OCI-LY1 (cell line): ENCODE measurements at regions not wholly inside any gene's neighbourhood (a gene's known extent, or its start where the extent isn't known, plus 50 kb on each side); places are given as distances from the start of the nearest gene placed in this dataset.

Source experiments
- H2AFZ ChIP-seq: fragments of 200-600 bp; sonication (generic), shearing (Covaris generic); 2 replicates; pipeline ENCODE4 v1.6.0; 2014; ENCODE audit warnings: antibody characterized with exemption, mild to moderate bottlenecking, low read length
- H3F3A ChIP-seq: fragments of 200-600 bp; sonication (generic), shearing (Covaris generic); 2 replicates; pipeline ENCODE4 v1.6.0; 2014; ENCODE audit warnings: mild to moderate bottlenecking, antibody characterized with exemption, low read length, moderate library complexity; ENCODE audit not compliant: insufficient read depth
- H3K27ac ChIP-seq: fragments of 200-600 bp; sonication (generic); 2 replicates; pipeline ENCODE4 v1.5.1; 2014; ENCODE audit warnings: low read length, mixed run types, mild to moderate bottlenecking, low read depth; ENCODE audit not compliant: poor library complexity, severe bottlenecking
- H3K27me3 ChIP-seq: fragments of 200-600 bp; sonication (generic); 2 replicates; pipeline ENCODE4 v1.6.0; 2014; ENCODE audit warnings: antibody characterized with exemption, mild to moderate bottlenecking, low read length, moderate library complexity; ENCODE audit not compliant: insufficient read depth
- H3K36me3 ChIP-seq: fragments of 200-600 bp; sonication (generic); 2 replicates; pipeline ENCODE4 v1.6.1; 2014; ENCODE audit warnings: mild to moderate bottlenecking, antibody characterized with exemption, low read length, moderate library complexity, mixed read lengths; ENCODE audit not compliant: insufficient read depth
- H3K4me1 ChIP-seq: fragments of 200-600 bp; sonication (generic); 2 replicates; pipeline ENCODE4 v1.5.1; 2014; ENCODE audit warnings: mild to moderate bottlenecking, low read length, moderate library complexity; ENCODE audit not compliant: insufficient read depth, severe bottlenecking
- H3K4me2 ChIP-seq: fragments of 200-600 bp; sonication (generic), shearing (Covaris generic); 2 replicates; pipeline ENCODE4 v1.6.1; 2014; ENCODE audit warnings: low read length
- H3K4me3 ChIP-seq: fragments of 200-600 bp; sonication (generic); 2 replicates; pipeline ENCODE4 v1.5.1; 2014; ENCODE audit warnings: low read length, low read depth, mild to moderate bottlenecking, mixed read lengths; ENCODE audit not compliant: poor library complexity, severe bottlenecking
- H3K79me2 ChIP-seq: fragments of 200-600 bp; shearing (Covaris generic); 2 replicates; pipeline ENCODE4 v1.6.1; 2016; ENCODE audit warnings: mixed run types, low read length, mixed read lengths; ENCODE audit not compliant: insufficient read depth
- H3K9ac ChIP-seq: fragments of 200-600 bp; sonication (generic), shearing (Covaris generic); 2 replicates; pipeline ENCODE4 v1.6.1; 2014; ENCODE audit warnings: mild to moderate bottlenecking, low read length, mixed read lengths
- H3K9me2 ChIP-seq: fragments of 200-600 bp; sonication (generic), shearing (Covaris generic); 2 replicates; pipeline ENCODE4 v1.6.1; 2014; ENCODE audit warnings: low read depth, mild to moderate bottlenecking, low read length, mixed read lengths
- H3K9me3 ChIP-seq: fragments of 200-600 bp; shearing (Covaris generic); 2 replicates; pipeline ENCODE4 v1.6.1; 2014; ENCODE audit warnings: low read length, mixed read lengths
- H4K20me1 ChIP-seq: fragments of 200-600 bp; sonication (generic), shearing (Covaris generic); 2 replicates; pipeline ENCODE4 v1.6.0; 2016; ENCODE audit warnings: mild to moderate bottlenecking, low read length; ENCODE audit not compliant: insufficient read depth
- EZH2 ChIP-seq: fragments of 200-600 bp; sonication (generic), shearing (Covaris generic); IDR thresholded peaks from 2 replicates; pipeline ENCODE4 v1.8.0; 2017; ENCODE audit warnings: borderline replicate concordance, mixed run types, mild to moderate bottlenecking, antibody characterized with exemption, low read length, moderate library complexity, mixed read lengths
- TF ChIP-seq, protein P1 (sequence below): fragments of 200-600 bp; sonication (generic), shearing (Covaris generic); IDR thresholded peaks from 2 replicates; pipeline ENCODE4 v1.5.1; 2017; ENCODE audit warnings: mild to moderate bottlenecking, antibody characterized with exemption, low read length, moderate library complexity, mixed read lengths

DNA sequence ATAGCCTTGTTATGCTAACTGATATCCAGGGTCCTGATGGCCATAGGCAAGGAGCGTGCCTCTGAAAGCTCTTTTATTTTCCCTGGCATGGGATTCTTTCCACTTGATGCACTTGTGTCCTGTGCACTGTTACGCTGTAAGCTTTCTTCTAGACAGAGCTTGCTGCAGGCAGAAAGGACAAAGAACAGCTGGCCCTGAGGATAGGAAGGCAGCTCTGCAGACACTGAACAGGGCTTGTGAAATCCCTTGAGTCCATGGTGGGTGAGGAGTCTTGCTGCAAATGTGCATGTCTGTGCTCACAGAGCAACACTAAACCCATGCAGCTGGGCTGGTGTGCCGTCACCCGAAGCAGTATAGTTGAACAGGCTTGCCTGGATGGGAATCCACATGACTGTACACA lies 126.6 kb downstream of the AKAP11 start:
- Histone ChIP-seq H3K27ac (no peak overlapping the region), H3K4me1 (no peaks in the 10 kb centered on the region), H3K27me3 (no peaks in the 10 kb centered on the region), H3K9ac (no peak overlapping the region), H3K9me3 (no peaks in the 10 kb centered on the region), H4K20me1 (no peaks in the 10 kb centered on the region), H3F3A (no peaks in the 10 kb centered on the region), H3K9me2 (no peaks in the 10 kb centered on the region), H3K4me2 (no peak overlapping the region), H3K4me3 (no peak overlapping the region), H2AFZ (no peak overlapping the region), H3K79me2 (no peaks in the 10 kb centered on the region), H3K36me3 (no peaks in the 10 kb centered on the region)
- no peak for TF ChIP-seq EZH2
- TF ChIP-seq, protein P1, sequence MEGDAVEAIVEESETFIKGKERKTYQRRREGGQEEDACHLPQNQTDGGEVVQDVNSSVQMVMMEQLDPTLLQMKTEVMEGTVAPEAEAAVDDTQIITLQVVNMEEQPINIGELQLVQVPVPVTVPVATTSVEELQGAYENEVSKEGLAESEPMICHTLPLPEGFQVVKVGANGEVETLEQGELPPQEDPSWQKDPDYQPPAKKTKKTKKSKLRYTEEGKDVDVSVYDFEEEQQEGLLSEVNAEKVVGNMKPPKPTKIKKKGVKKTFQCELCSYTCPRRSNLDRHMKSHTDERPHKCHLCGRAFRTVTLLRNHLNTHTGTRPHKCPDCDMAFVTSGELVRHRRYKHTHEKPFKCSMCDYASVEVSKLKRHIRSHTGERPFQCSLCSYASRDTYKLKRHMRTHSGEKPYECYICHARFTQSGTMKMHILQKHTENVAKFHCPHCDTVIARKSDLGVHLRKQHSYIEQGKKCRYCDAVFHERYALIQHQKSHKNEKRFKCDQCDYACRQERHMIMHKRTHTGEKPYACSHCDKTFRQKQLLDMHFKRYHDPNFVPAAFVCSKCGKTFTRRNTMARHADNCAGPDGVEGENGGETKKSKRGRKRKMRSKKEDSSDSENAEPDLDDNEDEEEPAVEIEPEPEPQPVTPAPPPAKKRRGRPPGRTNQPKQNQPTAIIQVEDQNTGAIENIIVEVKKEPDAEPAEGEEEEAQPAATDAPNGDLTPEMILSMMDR: no peak

DNA sequence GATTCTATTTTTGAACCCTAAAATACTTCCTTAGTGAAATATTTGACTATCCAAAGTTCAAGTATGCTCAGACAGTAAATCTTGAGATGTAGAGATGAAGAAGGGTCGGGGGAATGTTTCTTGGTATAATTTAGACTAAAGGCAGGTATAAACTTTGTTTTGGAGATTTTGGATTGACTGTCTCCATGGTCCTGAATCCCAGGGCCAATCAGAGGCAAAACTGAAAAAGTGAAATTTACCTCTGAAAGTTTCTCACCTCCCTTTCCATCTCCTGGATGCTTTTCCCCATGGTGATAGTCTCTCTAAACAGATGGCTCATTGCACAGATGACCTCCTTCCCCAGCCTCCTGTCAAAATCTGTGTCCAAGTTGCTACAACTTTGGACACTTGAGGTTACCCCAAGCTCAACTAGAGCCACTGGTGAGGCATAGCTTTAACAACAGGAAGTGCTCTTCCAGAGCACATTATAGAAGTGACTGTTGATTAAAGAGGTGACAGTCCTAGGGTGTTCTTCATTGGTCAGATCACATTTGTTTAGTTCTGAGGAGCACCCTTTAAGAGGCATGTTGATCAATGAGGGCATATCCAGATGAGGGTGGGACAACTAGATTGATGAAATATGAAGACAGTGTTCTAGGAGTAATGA lies 128.4 kb downstream of the AKAP11 start:
- Histone ChIP-seq H3K79me2 (no peaks in the 10 kb centered on the region), H4K20me1 (no peaks in the 10 kb centered on the region)
- TF ChIP-seq EZH2: no peak
- TF ChIP-seq, protein P1: no peak

DNA sequence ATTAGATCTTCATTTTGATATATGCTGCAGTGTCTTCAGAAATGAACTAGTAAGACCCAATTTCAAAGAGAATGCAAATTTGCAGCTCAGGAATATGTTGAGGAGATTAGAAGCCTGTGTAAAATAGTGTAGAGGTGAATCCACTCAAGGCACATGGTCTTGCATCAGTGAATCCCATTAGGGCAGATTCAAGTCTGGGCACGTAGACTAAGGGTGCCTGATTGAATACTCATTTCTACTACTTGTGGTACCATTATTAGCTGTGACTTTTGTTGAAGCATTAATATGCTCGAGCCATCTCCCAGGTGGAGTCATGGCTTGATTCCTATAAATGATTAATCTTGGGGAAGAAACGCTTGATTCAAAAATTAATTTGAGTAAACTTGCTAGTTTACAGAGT lies 129.4 kb downstream of the AKAP11 start:
- H4K20me1 ChIP-seq: no peaks in the 10 kb centered on the region
- H3K79me2 ChIP-seq: no peaks in the 10 kb centered on the region
- H3K4me3 ChIP-seq: no peak overlapping the region
- H3K27me3 ChIP-seq: no peaks in the 10 kb centered on the region
- no peak overlapping the region for H3K4me2 ChIP-seq
- no peak overlapping the region for H3K27ac ChIP-seq
- no peaks in the 10 kb centered on the region for H3K4me1 ChIP-seq
- no peaks in the 10 kb centered on the region for H3F3A ChIP-seq
- H3K9me3 ChIP-seq: no peaks in the 10 kb centered on the region
- H3K36me3 ChIP-seq: no peaks in the 10 kb centered on the region
- H2AFZ ChIP-seq: no peak overlapping the region
- TF ChIP-seq, protein P1: no peak
- H3K9me2 ChIP-seq: no peaks in the 10 kb centered on the region
- H3K9ac ChIP-seq: no peak overlapping the region

More for the DNA sequence above, 128.4 kb downstream of the AKAP11 start:
- no peak overlapping the region for H3K4me3 ChIP-seq
- H3K9me2 ChIP-seq: no peaks in the 10 kb centered on the region
- H3K27me3 ChIP-seq: no peaks in the 10 kb centered on the region
- no peak overlapping the region for H3K9ac ChIP-seq
- H3K27ac ChIP-seq: no peak overlapping the region
- no peaks in the 10 kb centered on the region for H3K4me1 ChIP-seq
- no peak overlapping the region for H2AFZ ChIP-seq
- no peak overlapping the region for H3K4me2 ChIP-seq
- no peaks in the 10 kb centered on the region for H3K9me3 ChIP-seq
- no peaks in the 10 kb centered on the region for H3F3A ChIP-seq
- no peaks in the 10 kb centered on the region for H3K36me3 ChIP-seq
